ENCODE measurements at regions not wholly inside any gene's neighbourhood (a gene's known extent, or its start where the extent isn't known, plus 50 kb on each side); places are given as distances from the start of the nearest gene placed in this dataset.
"Not testable (repeated sequence)": the region's sequence is repeated elsewhere in the genome, so short reads cannot be mapped to it uniquely, and the experiment has no call there.

- DNase-seq (ENCODE audit: low read depth in 2 of 2), result no peak
Measured at GRCh38 chr12:124386059-124386458, 91.2 kb downstream of the RFLNA start.

DNA sequence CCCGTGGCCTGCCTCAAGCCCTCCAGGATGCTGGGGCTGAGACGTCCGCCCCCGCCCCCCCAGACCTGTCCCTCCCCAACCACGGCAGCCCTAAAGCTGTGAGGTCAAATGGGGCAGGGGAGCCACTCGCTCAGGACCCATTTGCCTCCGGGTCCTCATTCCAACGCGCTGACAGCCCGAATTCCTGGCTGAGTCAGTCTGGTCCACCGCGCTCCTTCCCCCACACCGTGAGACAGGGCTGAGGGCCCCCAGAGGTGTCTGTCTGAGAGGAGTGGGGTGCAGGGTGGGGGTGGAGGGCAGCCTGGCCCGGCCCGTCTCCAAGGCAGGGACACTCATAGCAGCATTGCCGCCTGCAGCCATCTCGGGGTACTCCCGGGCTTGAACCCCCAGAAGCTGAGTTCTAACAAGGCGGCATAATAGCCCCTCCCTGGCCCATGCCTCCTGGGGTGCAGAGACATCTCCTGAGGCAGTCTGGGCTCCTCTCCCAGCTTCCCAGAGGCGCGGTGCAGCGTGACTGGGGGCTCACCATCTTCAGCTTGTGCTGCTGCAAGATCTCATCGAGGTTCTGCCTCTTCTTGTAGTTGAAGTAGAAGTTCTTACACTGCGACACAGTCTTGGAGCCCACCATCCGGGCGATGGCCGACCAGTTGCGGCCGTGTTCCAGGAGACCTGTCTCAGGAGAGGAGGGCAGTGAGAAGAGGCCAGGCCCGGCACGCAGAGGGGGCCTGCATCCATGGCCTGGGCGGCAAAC, 90.5 kb downstream of the RFLNA start:
- peak; percentile 65 to 71 for DNase-seq (ENCODE audit: low read depth in 2 of 2)

GRCh38 chr12:124384299-124384894, 89.5 kb downstream of the RFLNA start:
- no peak for DNase-seq (ENCODE audit: low read depth in 2 of 2)

DNA sequence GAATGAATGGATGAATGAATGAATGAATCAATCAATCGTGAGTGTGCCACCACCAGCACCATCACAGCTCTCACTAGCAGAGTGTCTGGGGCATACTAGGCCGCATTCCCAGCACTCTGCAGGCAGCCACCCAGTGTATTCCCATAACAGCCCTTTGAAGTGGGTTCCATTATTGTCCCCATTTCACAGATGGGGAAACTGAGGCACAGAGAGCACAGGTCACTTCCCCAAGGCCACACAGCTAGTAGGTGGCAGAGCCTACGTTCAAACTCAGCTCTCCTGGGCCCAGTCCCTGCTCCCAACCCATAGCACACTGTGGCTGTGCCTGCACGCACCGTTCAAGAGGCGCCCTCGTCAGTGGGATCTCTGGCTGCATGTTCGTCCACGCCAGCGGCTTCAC, 88.1 kb downstream of the RFLNA start:
- DNase-seq (ENCODE audit: low read depth in 2 of 2), result no peak

GRCh38 chr12:124381456-124382296, 86.8 kb downstream of the RFLNA start:
- DNase-seq (ENCODE audit: low read depth in 2 of 2), result no peak

GRCh38 chr12:124380796-124381455, 86.0 kb downstream of the RFLNA start:
- DNase-seq (ENCODE audit: low read depth in 2 of 2), result no peak

GRCh38 chr12:124379938-124380754, 85.3 kb downstream of the RFLNA start:
- DNase-seq (ENCODE audit: low read depth in 2 of 2), result peak; percentile 64 to 67

DNA sequence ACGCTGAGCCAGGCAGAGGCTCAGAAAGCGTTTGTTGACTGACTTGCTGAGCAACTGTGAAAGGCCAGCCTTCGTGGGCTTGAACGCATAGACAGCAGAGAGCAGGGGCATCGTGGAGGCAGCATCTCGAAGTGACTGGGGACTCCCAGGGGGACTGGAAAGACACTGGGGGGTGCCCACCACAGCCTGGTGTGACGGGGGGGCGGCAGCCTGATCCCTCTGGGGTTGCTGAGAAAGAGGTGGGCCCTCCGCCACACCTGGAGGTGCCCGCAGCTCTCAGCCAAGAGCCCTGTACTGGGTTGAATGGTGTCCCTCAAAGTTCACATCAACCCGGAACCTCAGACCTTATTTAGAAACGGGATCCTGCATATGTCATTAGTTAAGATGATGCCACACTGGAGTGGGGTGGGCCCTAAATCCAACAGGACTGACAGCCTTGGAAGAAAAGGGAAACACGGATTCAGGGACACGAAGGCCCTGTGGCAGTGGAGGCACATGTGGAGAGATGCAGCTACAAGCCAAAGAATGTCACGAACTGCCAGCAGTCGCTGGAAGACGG, 84.6 kb downstream of the RFLNA start:
- DNase-seq (ENCODE audit: low read depth in 2 of 2), result no peak

- no peak for DNase-seq (ENCODE audit: low read depth in 2 of 2)
Measured at GRCh38 chr12:124378926-124379325, 84.0 kb downstream of the RFLNA start.

GRCh38 chr12:124377981-124378509, 83.2 kb downstream of the RFLNA start:
- DNase-seq (ENCODE audit: low read depth in 2 of 2), result no peak

DNA sequence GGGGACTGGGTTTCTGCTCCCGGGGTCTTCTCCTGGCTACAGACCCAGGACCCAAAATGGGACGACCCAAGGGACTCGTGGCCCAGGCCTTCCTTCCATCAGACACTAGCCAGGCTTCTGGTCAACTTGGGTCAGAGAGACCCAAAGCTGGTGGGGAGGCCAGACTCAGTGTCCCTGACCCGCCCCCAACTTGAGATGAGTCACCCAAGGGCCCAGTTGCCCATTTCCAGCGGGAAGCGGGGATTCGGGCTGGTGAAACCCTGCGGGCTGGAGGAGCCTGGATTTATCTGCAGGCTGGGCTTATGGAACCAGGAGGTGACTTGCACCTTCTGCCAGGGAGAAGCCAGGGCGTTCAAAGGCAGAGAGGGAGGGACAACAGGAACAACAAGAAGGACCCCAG, 81.5 kb downstream of the RFLNA start:
- DNase-seq (ENCODE audit: low read depth in 2 of 2), result no peak

GRCh38 chr12:124375789-124376175, 80.9 kb downstream of the RFLNA start:
- DNase-seq (ENCODE audit: low read depth in 2 of 2), result no peak

DNA sequence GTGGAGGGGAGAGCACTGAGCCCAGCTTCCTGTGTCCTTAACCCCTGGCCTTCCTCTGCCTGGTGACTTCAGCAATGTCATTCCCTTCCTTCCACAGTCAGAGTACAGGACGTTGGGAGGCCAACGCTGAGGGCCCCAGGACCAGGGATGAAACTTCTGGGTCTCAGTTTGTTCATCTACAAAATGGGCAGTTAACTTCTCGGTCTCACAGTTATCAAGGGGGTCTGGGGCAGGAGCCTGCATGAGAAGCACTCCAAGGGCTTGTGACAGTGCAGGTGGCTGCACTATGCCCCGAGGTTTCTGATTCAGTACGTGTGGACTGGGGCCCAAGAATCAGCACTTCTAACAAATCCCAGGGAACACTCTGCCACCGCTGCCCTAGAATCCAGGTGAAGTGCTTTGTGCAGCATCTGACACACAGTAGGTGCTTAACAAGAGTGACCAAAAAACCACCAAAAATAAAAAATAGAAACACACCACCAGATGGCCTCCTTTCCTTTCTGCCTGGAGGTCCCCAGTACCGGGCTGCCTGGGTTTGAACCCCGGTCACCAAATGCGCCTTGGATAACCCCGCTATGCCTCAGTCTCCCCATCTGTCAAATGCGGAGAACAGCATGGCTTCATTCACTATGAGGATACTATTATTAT, 80.4 kb downstream of the RFLNA start:
- no peak for DNase-seq (ENCODE audit: low read depth in 2 of 2)

DNA sequence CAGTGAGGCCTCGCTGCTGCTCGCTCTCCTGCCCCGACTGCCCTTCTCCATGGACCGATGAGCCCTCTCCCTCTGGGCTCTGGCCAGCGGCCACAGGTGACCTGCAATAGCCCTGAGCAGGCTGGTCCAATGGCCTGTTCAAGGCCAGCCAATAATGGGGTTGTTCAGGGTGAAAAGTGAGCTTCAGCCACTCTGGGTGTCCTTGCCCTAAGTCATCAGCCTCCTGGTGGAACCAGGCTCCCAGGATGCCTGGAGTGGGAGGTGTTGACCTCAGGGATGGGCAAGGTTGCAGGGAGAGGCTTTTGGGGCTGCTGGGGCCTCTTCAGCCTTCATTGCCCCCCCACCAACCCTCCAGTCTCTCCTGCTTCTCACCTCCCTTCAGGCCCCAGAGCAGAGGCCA, 79.7 kb downstream of the RFLNA start:
- no peak for DNase-seq (ENCODE audit: low read depth in 2 of 2)

- no peak for DNase-seq (ENCODE audit: low read depth in 2 of 2)
Measured at GRCh38 chr12:124374147-124374546, 79.3 kb downstream of the RFLNA start.

DNA sequence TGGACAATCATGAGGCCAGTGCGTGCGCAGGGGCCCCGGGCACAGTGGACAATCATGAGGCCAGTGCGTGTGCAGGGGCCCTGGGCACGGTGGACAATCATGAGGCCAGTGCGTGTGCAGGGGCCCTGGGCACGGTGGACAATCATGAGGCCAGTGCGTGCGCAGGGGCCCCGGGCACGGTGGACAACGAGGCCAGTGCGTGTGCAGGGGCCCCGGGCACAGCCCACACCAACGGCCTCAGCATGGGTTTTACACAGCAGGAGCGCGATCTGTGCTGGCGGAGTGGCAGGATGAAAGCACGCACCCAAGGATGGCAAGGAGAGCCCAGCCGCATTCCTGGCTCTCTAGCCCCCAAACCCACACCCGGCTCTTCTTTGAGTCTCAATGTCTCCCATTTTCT, 78.8 kb downstream of the RFLNA start:
- DNase-seq (ENCODE audit: low read depth in 2 of 2), result not testable (repeated sequence)

- no peak for DNase-seq (ENCODE audit: low read depth in 2 of 2)
Measured at GRCh38 chr12:124372831-124373230, 77.9 kb downstream of the RFLNA start.

DNA sequence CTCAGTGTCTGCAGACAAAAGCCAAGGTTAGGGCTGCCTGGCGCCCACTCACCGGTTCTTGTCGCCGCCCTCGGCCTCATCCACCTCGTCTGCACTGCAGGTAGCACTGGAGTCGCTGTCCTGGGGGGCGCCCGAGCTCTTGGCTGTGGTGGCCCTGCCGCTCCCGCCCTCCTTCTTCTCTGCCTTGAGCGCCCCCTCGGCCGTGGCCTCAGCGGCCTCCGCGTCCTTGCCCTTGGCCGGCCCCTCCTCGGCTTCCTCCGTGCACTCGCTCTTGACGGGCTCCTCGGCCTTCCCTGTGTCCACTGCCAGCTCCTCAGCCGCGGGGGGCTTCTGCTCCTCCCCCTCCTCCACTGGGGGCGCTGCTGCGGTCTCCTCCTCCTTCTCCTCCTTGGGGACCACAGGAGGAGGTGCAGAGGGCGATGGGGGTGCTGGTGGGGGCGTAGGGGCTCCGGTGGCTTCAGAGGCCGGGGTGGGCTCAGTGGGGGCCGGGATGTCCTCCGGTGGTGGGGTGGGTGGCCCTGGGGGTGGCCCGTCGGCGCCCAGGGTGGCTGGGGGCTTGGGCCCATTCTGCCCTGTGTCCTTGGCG, 77.2 kb downstream of the RFLNA start:
- no peak for DNase-seq (ENCODE audit: low read depth in 2 of 2)

DNA sequence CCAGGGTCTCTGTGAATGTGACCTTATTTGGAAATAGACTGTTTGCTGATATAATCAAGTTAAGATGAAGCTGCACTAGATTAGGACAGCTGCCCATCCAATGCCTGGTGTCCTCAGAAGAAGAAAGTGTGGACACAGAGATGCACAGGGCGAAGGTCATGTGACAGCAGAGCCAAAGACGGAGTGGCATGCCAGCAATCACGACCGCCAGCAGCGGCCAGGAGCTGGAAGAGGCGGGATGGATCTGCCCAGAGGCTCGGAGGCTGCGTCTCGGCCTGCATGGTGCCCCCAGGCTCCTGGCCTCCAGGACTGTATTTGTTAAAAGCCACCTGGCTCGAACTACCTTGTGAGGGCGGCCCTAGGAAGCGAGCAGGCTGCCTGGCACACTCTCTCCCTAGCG, 76.5 kb downstream of the RFLNA start:
- DNase-seq (ENCODE audit: low read depth in 2 of 2), result no peak

DNA sequence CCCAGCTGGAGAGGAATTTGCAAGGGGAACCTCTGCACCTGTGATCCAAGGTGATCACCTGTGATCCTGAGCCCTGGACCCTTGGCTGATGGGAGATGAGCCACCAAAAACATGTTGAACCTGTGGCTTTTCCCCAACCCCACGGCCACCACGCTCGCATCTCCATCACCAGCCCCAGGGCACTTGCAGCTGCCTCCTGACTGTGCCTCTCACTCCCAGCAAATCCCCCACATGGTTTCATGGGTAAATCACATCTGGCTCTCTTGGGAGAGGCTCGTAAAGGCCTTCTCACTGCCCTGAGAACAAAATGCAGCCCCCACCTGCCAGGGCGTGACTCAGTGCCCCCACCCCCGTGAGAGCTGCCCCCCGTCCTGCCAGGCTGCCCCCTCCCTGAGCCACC, 76.0 kb downstream of the RFLNA start:
- no peak for DNase-seq (ENCODE audit: low read depth in 2 of 2)
